Trophoblast cell (in vitro differentiated cells and primary cell): ENCODE measurements at regions not wholly inside any gene's neighbourhood (a gene's known extent, or its start where the extent isn't known, plus 50 kb on each side); places are given as distances from the start of the nearest gene placed in this dataset.
"Not testable (repeated sequence)": the region's sequence is repeated elsewhere in the genome, so short reads cannot be mapped to it uniquely, and the experiment has no call there.

Experiments used
- DNase-seq, 2 donors: peaks; one replicate each; pipeline ENCODE4 v3.0.0-alpha.2; 2016
- H2AFZ ChIP-seq: 2 replicates; pipeline ENCODE4 v1.6.1; 2013; ENCODE audit warnings: low read length, moderate library complexity, mild to moderate bottlenecking; ENCODE audit not compliant: insufficient read depth, poor library complexity
- H2AK5ac ChIP-seq: 2 replicates; pipeline ENCODE4 v1.6.1; 2013; ENCODE audit warnings: mild to moderate bottlenecking, low read length
- H2BK120ac ChIP-seq: 2 replicates; pipeline ENCODE4 v1.6.1; 2013; ENCODE audit warnings: low read length, mild to moderate bottlenecking, moderate library complexity; ENCODE audit not compliant: insufficient read depth, poor library complexity
- H2BK12ac ChIP-seq: 2 replicates; pipeline ENCODE4 v1.6.1; 2013; ENCODE audit warnings: mild to moderate bottlenecking, low read length, moderate library complexity
- H2BK5ac ChIP-seq: 2 replicates; pipeline ENCODE4 v1.6.1; 2013; ENCODE audit warnings: low read length, low read depth, moderate library complexity, mild to moderate bottlenecking; ENCODE audit not compliant: poor library complexity
- H3K14ac ChIP-seq: 2 replicates; pipeline ENCODE4 v1.6.1; 2013; ENCODE audit warnings: mild to moderate bottlenecking, low read length
- H3K18ac ChIP-seq: 2 replicates; pipeline ENCODE4 v1.6.1; 2013; ENCODE audit warnings: mild to moderate bottlenecking, low read length
- H3K23ac ChIP-seq: 2 replicates; pipeline ENCODE4 v1.6.1; 2013; ENCODE audit warnings: low read length
- H3K27ac ChIP-seq: 2 replicates; pipeline ENCODE4 v1.5.1; 2013; ENCODE audit warnings: low read depth, mild to moderate bottlenecking, inconsistent platforms, low read length, moderate library complexity
- H3K27me3 ChIP-seq: 2 replicates; pipeline ENCODE4 v1.6.1; 2013; ENCODE audit warnings: inconsistent platforms, mild to moderate bottlenecking, low read length, moderate library complexity; ENCODE audit not compliant: insufficient read depth
- H3K36me3 ChIP-seq, 2 experiments: 1 replicate in 1 of 2; 2 replicates in 1 of 2; pipeline ENCODE4 v1.6.1; 2013; ENCODE audit warnings: low read length in 2 of 2, mild to moderate bottlenecking in 2 of 2, moderate library complexity in 1 of 2; ENCODE audit not compliant: insufficient read depth in 2 of 2, control insufficient read depth in 1 of 2
- H3K4ac ChIP-seq: 2 replicates; pipeline ENCODE4 v1.6.1; 2013; ENCODE audit warnings: low read depth, mild to moderate bottlenecking, low read length, moderate library complexity
- H3K4me1 ChIP-seq, 2 experiments: 1 replicate in 1 of 2; 2 replicates in 1 of 2; pipeline ENCODE4 v1.6.1; 2013; ENCODE audit warnings: low read length in 2 of 2, mild to moderate bottlenecking in 2 of 2, moderate library complexity in 1 of 2; ENCODE audit not compliant: insufficient read depth in 2 of 2, control insufficient read depth in 1 of 2
- H3K4me2 ChIP-seq: 2 replicates; pipeline ENCODE4 v1.6.1; 2013; ENCODE audit warnings: inconsistent platforms, mild to moderate bottlenecking, low read length, moderate library complexity
- H3K4me3 ChIP-seq: 2 replicates; pipeline ENCODE4 v1.5.1; 2013; ENCODE audit warnings: mild to moderate bottlenecking, low read depth, low read length, inconsistent platforms
- H3K79me1 ChIP-seq: one replicate; pipeline ENCODE4 v1.6.1; 2013; ENCODE audit warnings: low read length
- H3K79me2 ChIP-seq: 2 replicates; pipeline ENCODE4 v1.6.1; 2013; ENCODE audit warnings: low read length, mild to moderate bottlenecking; ENCODE audit not compliant: control insufficient read depth, insufficient read depth, poor library complexity
- H3K9ac ChIP-seq: 2 replicates; pipeline ENCODE4 v1.6.1; 2013; ENCODE audit warnings: mild to moderate bottlenecking, low read length
- H3K9me3 ChIP-seq: 2 replicates; pipeline ENCODE4 v1.6.1; 2013; ENCODE audit warnings: low read depth, mild to moderate bottlenecking, control low read depth, inconsistent platforms, low read length; ENCODE audit not compliant: insufficient read depth
- H4K12ac ChIP-seq: 2 replicates; pipeline ENCODE4 v1.6.1; 2013; ENCODE audit warnings: low read depth, mild to moderate bottlenecking, low read length, moderate library complexity
- H4K8ac ChIP-seq: 2 replicates; pipeline ENCODE4 v1.6.1; 2013; ENCODE audit warnings: low read depth, mild to moderate bottlenecking, low read length, moderate library complexity
- H4K91ac ChIP-seq: one replicate; pipeline ENCODE4 v1.6.1; 2013; ENCODE audit warnings: low read depth, mild to moderate bottlenecking, low read length, moderate library complexity
- WGBS: extraction: QIAGEN DNeasy Blood & Tissue Kit; methylation state at CpG from one replicate; pipeline ENCODE4 v1.1.7; 2013; ENCODE audit warnings: missing lambda C conversion rate; ENCODE audit not compliant: insufficient read length, insufficient coverage; ENCODE audit errors: extremely low coverage; 5-methylcytosine and 5-hydroxymethylcytosine counted together

GRCh38 chr1:115534-115933 lies 335.9 kb downstream of the OR4F29 start:
- WGBS = no CpG with 5 or more reads among the region's 2 CpGs
- not testable (repeated sequence) for H3K27ac ChIP-seq

GRCh38 chr1:104776-105175 lies 346.7 kb downstream of the OR4F29 start:
- H4K8ac ChIP-seq, H3K4ac ChIP-seq, H2AFZ ChIP-seq, H3K79me2 ChIP-seq, H3K18ac ChIP-seq, H4K91ac ChIP-seq, H3K27me3 ChIP-seq, H2BK12ac ChIP-seq, H3K14ac ChIP-seq, H3K9me3 ChIP-seq, H3K4me3 ChIP-seq, H3K27ac ChIP-seq, H3K4me2 ChIP-seq, H3K79me1 ChIP-seq, H3K4me1 ChIP-seq, H4K12ac ChIP-seq, DNase-seq, H2AK5ac ChIP-seq, H3K9ac ChIP-seq, H3K23ac ChIP-seq, H3K36me3 ChIP-seq, H2BK120ac ChIP-seq, H2BK5ac ChIP-seq: not testable (repeated sequence)
- no CpG with 5 or more reads among the region's 3 CpGs for WGBS

More at GRCh38 chr1:115534-115933, 335.9 kb downstream of the OR4F29 start:
- H2AFZ ChIP-seq, H3K9ac ChIP-seq, H4K8ac ChIP-seq, H3K4me3 ChIP-seq, H3K23ac ChIP-seq, DNase-seq, H2AK5ac ChIP-seq, H3K18ac ChIP-seq, H2BK5ac ChIP-seq, H4K91ac ChIP-seq, H2BK120ac ChIP-seq, H3K4me2 ChIP-seq, H3K27me3 ChIP-seq, H3K9me3 ChIP-seq, H3K36me3 ChIP-seq, H3K14ac ChIP-seq, H3K79me1 ChIP-seq, H4K12ac ChIP-seq, H3K79me2 ChIP-seq, H3K4ac ChIP-seq, H3K4me1 ChIP-seq, H2BK12ac ChIP-seq: not testable (repeated sequence)

- not testable (repeated sequence) for H3K27me3 ChIP-seq, H4K12ac ChIP-seq, H3K4me2 ChIP-seq, H3K27ac ChIP-seq, H3K23ac ChIP-seq, H2AFZ ChIP-seq, DNase-seq, H4K91ac ChIP-seq, H3K4ac ChIP-seq, H3K79me1 ChIP-seq, H2BK5ac ChIP-seq, H3K36me3 ChIP-seq, H3K4me3 ChIP-seq, H3K18ac ChIP-seq, H2AK5ac ChIP-seq, H3K4me1 ChIP-seq, H3K79me2 ChIP-seq, H3K14ac ChIP-seq, H4K8ac ChIP-seq, H3K9ac ChIP-seq, H2BK12ac ChIP-seq, H2BK120ac ChIP-seq, H3K9me3 ChIP-seq
- WGBS = no CpG with 5 or more reads among the region's 3 CpGs
Measured at GRCh38 chr1:99481-99880, 352.0 kb downstream of the OR4F29 start.

- not testable (repeated sequence) for H3K79me2 ChIP-seq, H4K8ac ChIP-seq, H3K27me3 ChIP-seq, H3K9ac ChIP-seq, H3K36me3 ChIP-seq, H2BK120ac ChIP-seq, H3K79me1 ChIP-seq, H3K4ac ChIP-seq, DNase-seq, H3K14ac ChIP-seq, H2BK5ac ChIP-seq, H2AFZ ChIP-seq, H4K12ac ChIP-seq, H3K9me3 ChIP-seq, H4K91ac ChIP-seq, H3K27ac ChIP-seq, H3K4me3 ChIP-seq, H3K4me2 ChIP-seq, H3K4me1 ChIP-seq, H3K18ac ChIP-seq, H2AK5ac ChIP-seq, H3K23ac ChIP-seq, H2BK12ac ChIP-seq
- no CpG with 5 or more reads among the region's 1 CpG for whole genome bisulfite sequencing
Measured at GRCh38 chr1:98811-99210, 352.7 kb downstream of the OR4F29 start.
